HepG2 (cell line): ENCODE measurements at regions not wholly inside any gene's neighbourhood (a gene's known extent, or its start where the extent isn't known, plus 50 kb on each side); places are given as distances from the start of the nearest gene placed in this dataset.

Source experiments
- FUBP1 ChIP-seq: sonication (generic); formaldehyde crosslinking; IDR thresholded peaks from 2 replicates; pipeline ENCODE4 v1.5.1; 2020; ENCODE audit warnings: missing genetic modification reagents, mild to moderate bottlenecking, borderline replicate concordance
- KIAA2018 ChIP-seq: sonication (generic); formaldehyde crosslinking; IDR thresholded peaks from 2 replicates; pipeline ENCODE4 v1.5.0; 2020; ENCODE audit warnings: mild to moderate bottlenecking, missing genetic modification reagents, borderline replicate concordance
- MATR3 ChIP-seq: sonication (generic); formaldehyde crosslinking; IDR thresholded peaks from 2 replicates; pipeline ENCODE4 v1.4.0; 2020; ENCODE audit warnings: missing genetic modification reagents
- POLR2AphosphoS2 ChIP-seq: IDR thresholded peaks from 2 replicates; pipeline ENCODE4 v1.6.1; 2011; ENCODE audit warnings: low read depth, low read length, improper control_type of control experiment
- THRA ChIP-seq: sonication (generic); formaldehyde crosslinking; IDR thresholded peaks from 2 replicates; pipeline ENCODE4 v1.4.0; 2020; ENCODE audit warnings: missing genetic modification reagents, borderline replicate concordance
- ZNF331 ChIP-seq: sonication (generic); formaldehyde crosslinking; IDR thresholded peaks from 2 replicates; pipeline ENCODE4 v1.4.0; 2020; ENCODE audit warnings: missing genetic modification reagents
- ZNF549 ChIP-seq: sonication (generic); formaldehyde crosslinking; IDR thresholded peaks from 2 replicates; pipeline ENCODE4 v1.5.0; 2020; ENCODE audit warnings: missing genetic modification reagents
- ZNF75D ChIP-seq: sonication (generic); formaldehyde crosslinking; IDR thresholded peaks from 2 replicates; pipeline ENCODE4 v1.8.1; 2023; ENCODE audit warnings: missing genetic modification reagents, mild to moderate bottlenecking, borderline replicate concordance

DNA sequence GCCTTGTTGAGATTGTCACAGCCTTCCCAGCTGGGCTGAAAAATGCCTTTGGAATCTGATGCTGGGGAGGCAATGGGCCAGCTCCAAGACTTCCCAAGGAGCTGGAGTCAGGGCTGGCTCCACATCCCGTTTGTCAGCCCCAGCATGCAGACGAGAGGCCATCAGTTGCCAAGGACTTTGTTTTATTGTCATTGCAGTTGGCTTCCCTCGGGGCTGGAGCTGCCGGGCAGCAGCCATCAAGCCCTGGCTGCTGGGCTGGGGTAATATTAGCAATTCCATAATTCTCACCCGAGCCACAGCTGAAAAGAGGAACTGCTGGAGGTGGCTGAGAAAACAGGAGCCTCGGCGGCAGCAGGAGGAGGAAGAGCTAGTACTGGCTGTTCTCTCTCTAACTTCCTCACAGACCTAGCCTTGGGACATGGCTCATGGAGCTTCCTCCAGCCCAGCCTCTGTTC lies 182.5 kb downstream of the CDC5L start (continued):
- TF ChIP-seq KIAA2018 = no peak
- no peak for TF ChIP-seq ZNF75D (CRISPR knock-in tag)
- no peak for TF ChIP-seq ZNF331 (CRISPR knock-in tag)
- TF ChIP-seq POLR2AphosphoS2 = no peak
- TF ChIP-seq FUBP1 (CRISPR knock-in tag) = no peak
- TF ChIP-seq MATR3 (CRISPR knock-in tag) = no peak
- TF ChIP-seq THRA (CRISPR knock-in tag) = no peak
- no peak for TF ChIP-seq ZNF549
